ENCODE measurements at regions not wholly inside any gene's neighbourhood (a gene's known extent, or its start where the extent isn't known, plus 50 kb on each side); places are given as distances from the start of the nearest gene placed in this dataset.

GRCh38 chr4:170413951-170414350 lies 324.2 kb upstream of the AADAT start:
- no peak for DNase-seq (ENCODE audit: low read depth in 1 of 2, low spot score in 1 of 2)
- H3K27ac ChIP-seq (replicated peaks), result no peak overlapping the region
- no peaks in the 10 kb centered on the region for H3K27me3 ChIP-seq (ENCODE audit: insufficient read depth, poor library complexity, severe bottlenecking)
- H3K4me3 ChIP-seq (replicated peaks; ENCODE audit: insufficient read depth, low read length), result no peak overlapping the region
- TF ChIP-seq POLR2AphosphoS5 (IDR thresholded peaks at IDR 0.05; ENCODE audit: low read depth) (no peak), SPI1 (IDR thresholded peaks at IDR 0.05; ENCODE audit: borderline replicate concordance, low read depth) (no peak), GABPA (IDR thresholded peaks at IDR 0.05; ENCODE audit: low read depth) (no peak)
- TF ChIP-seq, protein P1, sequence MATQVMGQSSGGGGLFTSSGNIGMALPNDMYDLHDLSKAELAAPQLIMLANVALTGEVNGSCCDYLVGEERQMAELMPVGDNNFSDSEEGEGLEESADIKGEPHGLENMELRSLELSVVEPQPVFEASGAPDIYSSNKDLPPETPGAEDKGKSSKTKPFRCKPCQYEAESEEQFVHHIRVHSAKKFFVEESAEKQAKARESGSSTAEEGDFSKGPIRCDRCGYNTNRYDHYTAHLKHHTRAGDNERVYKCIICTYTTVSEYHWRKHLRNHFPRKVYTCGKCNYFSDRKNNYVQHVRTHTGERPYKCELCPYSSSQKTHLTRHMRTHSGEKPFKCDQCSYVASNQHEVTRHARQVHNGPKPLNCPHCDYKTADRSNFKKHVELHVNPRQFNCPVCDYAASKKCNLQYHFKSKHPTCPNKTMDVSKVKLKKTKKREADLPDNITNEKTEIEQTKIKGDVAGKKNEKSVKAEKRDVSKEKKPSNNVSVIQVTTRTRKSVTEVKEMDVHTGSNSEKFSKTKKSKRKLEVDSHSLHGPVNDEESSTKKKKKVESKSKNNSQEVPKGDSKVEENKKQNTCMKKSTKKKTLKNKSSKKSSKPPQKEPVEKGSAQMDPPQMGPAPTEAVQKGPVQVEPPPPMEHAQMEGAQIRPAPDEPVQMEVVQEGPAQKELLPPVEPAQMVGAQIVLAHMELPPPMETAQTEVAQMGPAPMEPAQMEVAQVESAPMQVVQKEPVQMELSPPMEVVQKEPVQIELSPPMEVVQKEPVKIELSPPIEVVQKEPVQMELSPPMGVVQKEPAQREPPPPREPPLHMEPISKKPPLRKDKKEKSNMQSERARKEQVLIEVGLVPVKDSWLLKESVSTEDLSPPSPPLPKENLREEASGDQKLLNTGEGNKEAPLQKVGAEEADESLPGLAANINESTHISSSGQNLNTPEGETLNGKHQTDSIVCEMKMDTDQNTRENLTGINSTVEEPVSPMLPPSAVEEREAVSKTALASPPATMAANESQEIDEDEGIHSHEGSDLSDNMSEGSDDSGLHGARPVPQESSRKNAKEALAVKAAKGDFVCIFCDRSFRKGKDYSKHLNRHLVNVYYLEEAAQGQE (IDR thresholded peaks at IDR 0.05; ENCODE audit: insufficient replicate concordance, low read depth), result no peak
- TF ChIP-seq, protein P2, sequence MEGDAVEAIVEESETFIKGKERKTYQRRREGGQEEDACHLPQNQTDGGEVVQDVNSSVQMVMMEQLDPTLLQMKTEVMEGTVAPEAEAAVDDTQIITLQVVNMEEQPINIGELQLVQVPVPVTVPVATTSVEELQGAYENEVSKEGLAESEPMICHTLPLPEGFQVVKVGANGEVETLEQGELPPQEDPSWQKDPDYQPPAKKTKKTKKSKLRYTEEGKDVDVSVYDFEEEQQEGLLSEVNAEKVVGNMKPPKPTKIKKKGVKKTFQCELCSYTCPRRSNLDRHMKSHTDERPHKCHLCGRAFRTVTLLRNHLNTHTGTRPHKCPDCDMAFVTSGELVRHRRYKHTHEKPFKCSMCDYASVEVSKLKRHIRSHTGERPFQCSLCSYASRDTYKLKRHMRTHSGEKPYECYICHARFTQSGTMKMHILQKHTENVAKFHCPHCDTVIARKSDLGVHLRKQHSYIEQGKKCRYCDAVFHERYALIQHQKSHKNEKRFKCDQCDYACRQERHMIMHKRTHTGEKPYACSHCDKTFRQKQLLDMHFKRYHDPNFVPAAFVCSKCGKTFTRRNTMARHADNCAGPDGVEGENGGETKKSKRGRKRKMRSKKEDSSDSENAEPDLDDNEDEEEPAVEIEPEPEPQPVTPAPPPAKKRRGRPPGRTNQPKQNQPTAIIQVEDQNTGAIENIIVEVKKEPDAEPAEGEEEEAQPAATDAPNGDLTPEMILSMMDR (IDR thresholded peaks at IDR 0.05; ENCODE audit: insufficient read depth, low read length), result no peak

GRCh38 chr4:170400361-170400760 lies 310.6 kb upstream of the AADAT start:
- TF ChIP-seq, protein P2 (IDR thresholded peaks at IDR 0.05; ENCODE audit: insufficient read depth, low read length), result no peak
- TF ChIP-seq POLR2AphosphoS5 (IDR thresholded peaks at IDR 0.05; ENCODE audit: low read depth), result no peak
- no peak for TF ChIP-seq SPI1 (IDR thresholded peaks at IDR 0.05; ENCODE audit: borderline replicate concordance, low read depth)
- no peak for TF ChIP-seq GABPA (IDR thresholded peaks at IDR 0.05; ENCODE audit: low read depth)
- TF ChIP-seq, protein P1 (IDR thresholded peaks at IDR 0.05; ENCODE audit: insufficient replicate concordance, low read depth), result no peak

GRCh38 chr4:170399581-170400293 lies 310.0 kb upstream of the AADAT start:
- no peak overlapping the region for H3K4me3 ChIP-seq (replicated peaks; ENCODE audit: insufficient read depth, low read length)

More at GRCh38 chr4:170400361-170400760, 310.6 kb upstream of the AADAT start:
- Histone ChIP-seq H3K4me3 (replicated peaks; ENCODE audit: insufficient read depth, low read length) (no peak overlapping the region), H3K27me3 (ENCODE audit: insufficient read depth, poor library complexity, severe bottlenecking) (no peaks in the 10 kb centered on the region), H3K27ac (replicated peaks) (no peak overlapping the region)
- DNase-seq (ENCODE audit: low read depth in 1 of 2, low spot score in 1 of 2), result no peak

More at GRCh38 chr4:170399581-170400293, 310.0 kb upstream of the AADAT start:
- Histone ChIP-seq H3K27me3 (ENCODE audit: insufficient read depth, poor library complexity, severe bottlenecking) (no peaks in the 10 kb centered on the region), H3K27ac (replicated peaks) (no peak overlapping the region)
- no peak for DNase-seq (ENCODE audit: low read depth in 1 of 2, low spot score in 1 of 2)
- TF ChIP-seq POLR2AphosphoS5 (IDR thresholded peaks at IDR 0.05; ENCODE audit: low read depth) (no peak), GABPA (IDR thresholded peaks at IDR 0.05; ENCODE audit: low read depth) (no peak), SPI1 (IDR thresholded peaks at IDR 0.05; ENCODE audit: borderline replicate concordance, low read depth) (no peak)
- TF ChIP-seq, protein P2 (IDR thresholded peaks at IDR 0.05; ENCODE audit: insufficient read depth, low read length), result no peak
- TF ChIP-seq, protein P1 (IDR thresholded peaks at IDR 0.05; ENCODE audit: insufficient replicate concordance, low read depth), result no peak

Data from HL-60 (cell line).